HT1080 (cell line): ENCODE measurements at regions not wholly inside any gene's neighbourhood (a gene's known extent, or its start where the extent isn't known, plus 50 kb on each side); places are given as distances from the start of the nearest gene placed in this dataset.
A peak's percentile ranks its signal among the peaks of the same experiment; 100 is the strongest.
"Not testable (repeated sequence)": the region's sequence is repeated elsewhere in the genome, so short reads cannot be mapped to it uniquely, and the experiment has no call there.

Source experiments
- DNase-seq: peaks from one replicate; pipeline ENCODE4 v3.0.0-alpha.2; 2015; ENCODE audit warnings: low read depth

DNA sequence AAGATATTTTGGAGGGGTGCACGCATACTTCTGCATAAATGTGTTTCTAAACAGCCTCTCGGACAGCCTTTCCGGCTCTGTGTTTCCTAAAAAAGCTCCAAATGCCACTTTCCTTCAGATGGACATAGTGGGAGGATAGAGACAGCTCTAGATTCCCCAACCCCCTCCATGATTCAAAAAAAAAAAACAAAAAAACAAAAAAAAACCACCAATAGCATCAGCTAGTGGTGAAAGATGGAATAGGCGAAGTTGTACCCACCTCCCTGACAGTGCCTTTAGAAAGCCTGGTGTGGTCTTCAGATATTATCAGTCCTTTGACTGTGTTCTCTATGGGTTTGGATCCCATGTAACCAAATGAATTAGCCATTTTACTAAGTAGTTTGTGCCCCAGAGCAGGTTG is 94.1 kb downstream of the PHETA1 start:
- peak; percentile 14 for DNase-seq

DNA sequence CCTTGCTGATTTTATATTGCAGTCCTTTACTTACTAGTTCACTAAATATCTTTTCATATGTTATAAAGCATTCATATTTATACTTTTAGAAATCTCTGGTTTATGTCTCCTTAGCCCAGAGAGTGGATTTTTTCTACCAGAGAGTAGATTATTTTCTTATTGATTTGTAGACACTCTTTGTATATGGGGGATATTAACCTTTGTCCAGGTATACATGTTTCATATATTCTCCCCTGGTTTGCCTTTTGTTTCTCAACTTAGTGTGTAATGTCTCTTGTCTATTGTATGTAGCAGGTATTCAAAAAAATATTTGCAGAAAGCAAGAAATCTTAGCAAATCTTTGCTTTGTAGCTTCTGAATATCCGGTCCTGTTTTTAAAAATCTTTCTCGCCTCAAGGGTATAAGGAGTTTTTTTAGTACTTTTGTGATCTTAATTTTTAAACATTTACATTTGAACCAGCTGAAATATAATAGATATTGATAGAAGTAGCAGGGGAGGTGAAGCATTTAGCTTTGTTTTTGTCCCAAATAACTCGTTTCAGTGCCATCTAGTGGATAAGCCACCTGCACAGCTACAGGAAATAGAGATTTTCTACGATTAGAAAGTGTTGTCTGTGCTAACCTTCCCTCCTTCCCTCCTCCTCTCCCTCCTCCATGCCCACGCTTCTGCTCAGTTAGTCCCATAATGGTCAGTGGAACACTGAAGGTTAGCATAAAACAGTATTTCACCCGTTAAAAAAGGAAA is 97.0 kb downstream of the PHETA1 start:
- no peak for DNase-seq

DNA sequence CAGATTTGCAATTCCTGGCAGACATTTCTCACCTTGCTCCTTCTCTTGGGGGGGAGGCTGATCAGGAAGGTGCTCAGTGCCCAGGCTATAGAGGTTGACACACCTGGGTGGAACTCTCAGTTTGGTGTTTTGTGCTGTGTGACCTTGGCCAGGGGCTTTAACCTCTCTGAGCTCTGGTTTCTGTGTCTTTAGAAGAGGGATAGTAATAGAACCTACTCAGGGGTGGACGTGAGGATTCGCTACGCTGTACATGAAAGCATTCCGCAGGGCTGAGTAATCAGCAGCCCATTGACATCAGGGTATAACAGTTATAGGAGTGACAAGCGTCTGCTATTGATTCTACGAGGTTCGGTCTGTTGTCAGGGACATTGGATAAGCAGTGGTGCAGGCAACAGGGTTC is 98.1 kb downstream of the PHETA1 start:
- DNase-seq, result peak; percentile 43

DNA sequence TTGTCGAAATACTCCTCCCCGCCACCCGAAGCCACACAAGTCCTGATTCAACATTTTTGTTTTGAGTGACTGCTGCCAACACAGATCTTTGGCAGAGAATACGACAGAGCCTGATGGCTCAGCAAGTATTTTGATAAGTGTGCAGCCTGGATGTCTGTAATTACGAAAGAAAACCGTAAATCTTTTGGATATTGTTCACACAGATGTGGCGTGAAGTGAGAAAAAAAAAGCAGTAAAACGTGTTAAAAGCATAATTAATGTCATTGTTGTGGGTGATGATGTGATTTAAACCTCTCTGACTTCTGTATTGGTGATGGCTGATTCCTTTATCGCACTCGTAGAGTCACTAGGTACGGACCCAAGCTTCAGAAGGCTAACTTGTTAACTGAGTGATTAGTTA is 98.7 kb downstream of the PHETA1 start:
- DNase-seq, result no peak

DNA sequence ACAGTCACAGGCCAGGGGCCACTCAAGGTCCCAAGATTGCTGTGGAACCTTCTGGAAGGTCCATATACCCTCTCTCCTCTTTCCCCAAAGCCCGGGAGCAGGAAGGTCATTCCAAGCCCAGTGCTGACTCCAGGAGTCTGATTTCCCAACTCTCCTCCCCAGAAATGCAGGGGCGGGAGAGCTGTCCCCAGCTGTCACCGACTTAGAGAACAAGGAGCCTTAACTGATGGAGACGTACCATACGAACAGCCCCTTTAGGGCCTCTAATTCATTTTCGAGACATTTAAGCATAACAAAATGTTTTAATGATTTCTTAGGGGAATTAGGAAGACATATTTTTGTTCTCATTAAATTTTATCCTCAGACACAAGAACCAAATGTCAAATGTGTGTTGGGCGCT is 99.2 kb downstream of the PHETA1 start:
- no peak for DNase-seq

DNA sequence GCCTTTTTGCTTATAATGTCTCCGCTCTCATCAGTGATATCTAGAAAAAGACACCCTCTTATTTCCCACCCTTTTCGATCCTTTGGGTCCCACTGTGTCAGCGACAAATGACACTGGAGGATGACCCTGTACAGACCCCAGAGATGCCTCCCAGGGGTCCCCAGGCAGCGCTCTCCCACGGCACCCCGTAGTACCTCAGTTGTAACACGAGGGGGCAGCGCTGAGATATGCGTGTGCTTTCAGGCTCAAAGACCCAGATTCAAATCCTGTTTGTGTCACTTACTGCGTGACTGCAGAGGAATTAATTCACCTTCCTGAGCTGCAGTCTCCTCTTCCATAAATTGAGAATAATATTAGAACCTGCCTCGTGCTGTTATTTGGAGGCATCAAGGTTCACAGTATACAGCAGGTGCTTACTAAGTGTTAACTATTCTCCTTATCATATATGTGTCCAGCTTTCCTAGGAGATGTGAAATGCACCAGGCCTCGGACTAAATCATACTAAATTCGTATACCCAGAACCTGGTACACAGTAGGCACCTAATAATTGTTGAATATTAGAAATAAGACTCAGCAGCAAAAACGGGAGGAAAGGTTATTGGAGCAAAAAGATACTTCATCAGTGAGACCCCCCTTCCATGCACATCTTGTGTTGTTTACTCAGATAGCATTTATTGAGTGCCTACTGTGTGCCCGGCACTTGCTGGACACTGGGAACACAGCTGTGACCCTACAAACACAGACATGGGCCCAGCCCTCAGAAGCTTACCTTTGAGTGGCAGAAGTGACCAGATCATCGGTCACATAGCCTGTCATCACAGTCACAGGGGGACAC is 99.9 kb downstream of the PHETA1 start:
- DNase-seq, result no peak

- no peak for DNase-seq
Measured at GRCh38 chr12:111267144-111267543, 101.8 kb downstream of the PHETA1 start.

DNA sequence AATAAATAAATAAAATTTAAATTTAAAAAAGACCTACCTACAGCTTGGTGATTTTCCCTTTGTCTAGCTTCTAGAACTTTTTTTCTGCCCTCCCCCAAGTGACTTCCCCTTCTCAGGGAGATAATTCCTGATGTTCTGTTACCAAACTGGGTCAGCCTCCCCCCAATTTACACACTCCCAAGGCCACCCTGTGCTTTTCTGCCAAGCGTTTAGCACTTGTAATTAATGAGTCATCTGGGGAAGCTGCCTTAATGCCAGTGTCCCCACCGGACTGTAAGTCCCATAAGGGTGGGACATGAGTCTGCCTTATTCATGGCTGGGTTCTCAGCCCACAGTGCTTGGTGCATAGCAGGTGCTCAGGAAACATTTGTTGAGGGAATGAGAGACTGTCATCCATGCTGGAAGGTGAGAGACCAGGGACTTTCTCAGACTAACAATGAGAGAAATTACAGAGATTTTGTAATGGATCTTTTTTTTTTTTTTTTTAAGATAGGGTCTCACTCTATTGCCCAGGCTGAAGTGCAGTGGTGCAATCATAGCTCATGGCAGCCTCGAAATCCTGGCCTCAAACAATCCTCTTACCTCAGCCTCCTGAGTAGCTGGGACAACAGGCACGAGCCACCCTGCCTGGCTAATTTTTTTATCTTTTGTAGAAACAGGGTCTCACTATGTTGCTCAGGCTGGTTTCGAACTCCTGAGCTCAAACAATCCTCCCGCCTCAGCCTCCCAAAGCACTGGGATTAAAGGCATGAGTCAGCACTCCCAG is 106.8 kb downstream of the PHETA1 start:
- DNase-seq, result no peak

DNA sequence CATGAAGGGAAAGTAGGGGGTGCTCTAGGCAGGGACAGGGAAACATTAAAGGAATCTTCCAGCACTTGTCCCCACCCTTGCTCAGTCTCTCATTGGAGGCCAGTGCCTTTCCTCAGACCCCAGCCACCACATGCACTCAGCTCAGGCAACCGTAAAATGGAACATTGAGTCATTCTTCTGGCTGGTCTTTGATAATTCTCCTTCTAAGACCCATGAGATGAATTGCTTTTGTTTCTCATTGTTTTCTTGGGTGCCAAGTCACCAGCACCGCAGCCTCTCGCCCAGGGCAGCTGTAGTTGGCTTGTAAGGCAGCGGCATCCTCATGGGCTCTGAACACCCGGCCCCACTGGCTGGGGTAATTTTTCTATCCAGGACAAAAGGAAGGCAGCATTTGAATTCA is 108.2 kb downstream of the PHETA1 start:
- no peak for DNase-seq

GRCh38 chr12:111259231-111259630 is 109.7 kb downstream of the PHETA1 start:
- no peak for DNase-seq

GRCh38 chr12:111258081-111258480 is 110.8 kb downstream of the PHETA1 start:
- not testable (repeated sequence) for DNase-seq

- no peak for DNase-seq
Measured at GRCh38 chr12:111257435-111257902, 111.4 kb downstream of the PHETA1 start.

DNA sequence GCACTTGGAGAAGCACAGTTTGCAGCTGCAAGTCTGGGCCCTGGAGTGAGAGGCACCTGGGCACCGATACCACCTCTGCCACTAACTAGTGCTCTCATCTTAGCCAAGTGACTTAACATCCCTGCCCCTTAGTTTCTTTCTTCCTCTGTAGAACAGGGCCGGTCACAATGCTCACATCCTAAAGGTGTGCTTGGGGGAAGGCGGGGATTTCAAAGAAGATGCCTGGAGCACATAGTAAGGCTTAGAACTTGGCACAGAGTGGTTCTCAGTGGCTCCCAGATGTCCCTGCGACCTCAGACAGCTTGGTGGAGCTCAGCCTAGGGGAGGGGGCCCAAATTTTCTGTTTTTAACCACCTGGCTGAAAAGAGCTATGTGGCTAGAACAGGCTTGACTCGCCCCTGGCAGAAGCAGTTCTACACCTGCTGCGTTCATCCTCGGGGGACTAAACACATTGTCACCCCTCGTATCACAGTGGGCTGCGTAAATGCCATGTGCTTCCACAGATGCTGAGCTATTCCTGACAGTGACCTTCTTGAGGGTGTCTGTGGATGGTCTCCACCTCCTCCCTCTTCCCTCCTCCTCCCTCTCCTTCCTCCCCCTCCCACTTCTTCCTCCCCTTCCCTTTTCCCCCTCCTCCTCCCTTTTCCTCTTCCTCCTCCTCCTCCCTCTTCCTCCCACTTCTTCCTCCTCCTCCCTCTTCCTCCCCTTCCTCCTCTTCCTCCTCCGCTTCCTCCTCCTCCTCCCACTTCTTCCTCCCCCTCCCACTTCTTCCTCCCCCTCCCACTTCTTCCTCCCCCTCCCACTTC is 112.1 kb downstream of the PHETA1 start:
- DNase-seq, result no peak

DNA sequence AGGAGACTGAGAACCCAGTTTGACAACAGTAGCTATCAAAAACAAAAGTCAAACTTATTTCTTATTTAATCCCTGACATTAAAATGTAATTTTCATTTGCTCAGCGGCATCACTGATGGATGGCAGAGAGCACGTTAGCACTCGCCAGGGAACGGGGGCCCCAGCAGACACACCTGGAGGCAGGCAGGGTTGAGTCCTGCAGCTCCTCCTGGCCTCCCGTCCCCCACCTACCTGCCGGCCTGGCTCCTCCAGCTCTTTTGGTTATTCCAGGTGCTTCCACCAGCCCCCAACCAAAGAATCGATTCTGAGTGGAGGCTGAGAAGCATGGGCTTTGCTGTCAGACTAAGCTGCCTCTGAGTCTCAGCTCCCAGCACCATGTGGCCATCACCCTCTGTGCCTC is 113.6 kb downstream of the PHETA1 start:
- DNase-seq, result no peak

GRCh38 chr12:111254106-111254505 is 114.8 kb downstream of the PHETA1 start:
- DNase-seq, result no peak

GRCh38 chr12:111253213-111253612 is 115.7 kb downstream of the PHETA1 start:
- no peak for DNase-seq

DNA sequence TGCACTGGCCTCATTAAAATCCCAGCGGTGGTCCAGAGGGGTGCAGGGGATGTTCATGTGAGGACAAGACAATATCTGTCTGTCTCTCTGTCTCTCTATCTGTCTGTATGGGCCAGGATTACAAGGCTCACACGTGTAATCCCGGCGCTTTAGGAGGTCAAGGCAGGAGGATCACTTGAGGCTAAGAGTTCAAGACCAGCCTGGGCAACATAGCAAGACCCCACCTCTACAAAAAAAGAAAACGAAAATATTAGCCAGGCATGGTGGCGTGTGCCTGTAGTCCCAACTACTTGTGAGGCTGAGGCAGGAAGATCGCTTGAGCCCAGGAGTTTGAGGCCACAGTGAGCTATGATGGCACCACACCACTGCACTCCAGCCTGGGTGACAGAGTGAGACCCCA is 117.1 kb downstream of the PHETA1 start:
- DNase-seq, result no peak

- DNase-seq, result no peak
Measured at GRCh38 chr12:111251058-111251730, 117.7 kb downstream of the PHETA1 start.

GRCh38 chr12:111250251-111250881 is 118.5 kb downstream of the PHETA1 start:
- no peak for DNase-seq

DNA sequence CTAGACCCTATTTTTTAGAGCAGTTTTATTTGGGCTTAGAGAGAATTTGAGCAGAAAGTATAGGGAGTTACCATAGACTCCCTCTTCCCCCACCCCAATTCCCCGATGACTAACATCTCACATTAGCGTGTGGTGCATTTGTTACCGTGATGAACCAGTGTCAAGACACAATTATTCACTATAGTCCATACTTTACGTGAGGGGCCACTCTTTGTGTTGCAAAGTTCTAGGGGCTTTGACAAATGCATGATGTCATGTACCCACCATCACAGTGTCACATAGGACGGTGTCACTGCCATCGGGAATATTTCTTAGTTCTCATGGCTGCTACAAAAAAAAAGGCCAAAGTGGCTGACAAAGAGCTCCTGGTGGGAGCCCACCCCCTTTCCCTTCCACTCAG is 119.1 kb downstream of the PHETA1 start:
- DNase-seq, result no peak
